Mesodermal cell (in vitro differentiated cells): ENCODE measurements at regions not wholly inside any gene's neighbourhood (a gene's known extent, or its start where the extent isn't known, plus 50 kb on each side); places are given as distances from the start of the nearest gene placed in this dataset.

ENCODE experiments used
- H3K27ac ChIP-seq: 2 replicates; pipeline ENCODE4 v1.7.0; 2013; ENCODE audit warnings: mild to moderate bottlenecking, low read depth, low read length, moderate library complexity; ENCODE audit not compliant: severe bottlenecking
- H3K36me3 ChIP-seq: 2 replicates; pipeline ENCODE4 v1.7.1; 2013; ENCODE audit warnings: mild to moderate bottlenecking, low read length, moderate library complexity; ENCODE audit not compliant: control insufficient read depth, insufficient read depth
- H3K4me1 ChIP-seq: one replicate; pipeline ENCODE4 v1.7.1; 2013; ENCODE audit warnings: mild to moderate bottlenecking, low read length; ENCODE audit not compliant: insufficient read depth, control insufficient read depth, poor library complexity, severe bottlenecking
- H3K4me3 ChIP-seq: 2 replicates; pipeline ENCODE4 v1.7.0; 2013; ENCODE audit warnings: low read length, control low read depth, mild to moderate bottlenecking; ENCODE audit not compliant: insufficient read depth, poor library complexity, severe bottlenecking; ENCODE audit errors: extremely low read depth
- H3K9me3 ChIP-seq: 2 replicates; pipeline ENCODE4 v1.7.1; 2013; ENCODE audit warnings: mild to moderate bottlenecking, low read length, moderate library complexity; ENCODE audit not compliant: control insufficient read depth
- WGBS, 2 experiments: methylation state at CpG; one replicate each; pipeline ENCODE4 v1.1.5; 2013; ENCODE audit warnings: missing lambda C conversion rate in 2 of 2; ENCODE audit not compliant: insufficient coverage in 2 of 2; 5-methylcytosine and 5-hydroxymethylcytosine counted together

DNA sequence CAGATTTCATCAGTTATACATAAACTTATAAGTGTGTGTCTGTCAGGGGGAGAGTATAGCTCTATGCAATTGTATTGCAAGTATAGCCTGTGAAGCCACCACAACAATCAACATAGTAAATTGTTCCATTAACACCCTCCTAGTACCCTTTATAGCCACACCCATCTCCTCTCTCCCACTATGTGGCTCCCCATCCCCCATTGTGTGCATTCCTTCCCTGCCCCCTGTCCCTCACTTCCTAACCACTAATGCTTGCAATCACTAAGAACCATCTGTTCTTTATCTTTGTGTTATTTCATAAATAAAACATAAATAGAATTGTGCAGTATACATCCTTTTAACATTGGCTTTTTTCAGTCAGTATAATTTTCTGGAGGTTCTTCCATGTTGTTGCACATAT is 83.1 kb upstream of the SLC5A12 start:
- Histone ChIP-seq H3K9me3 (no peaks in the 10 kb centered on the region), H3K4me3 (no peak overlapping the region), H3K36me3 (no peaks in the 10 kb centered on the region), H3K4me1 (no peaks in the 10 kb centered on the region), H3K27ac (no peak overlapping the region)

DNA sequence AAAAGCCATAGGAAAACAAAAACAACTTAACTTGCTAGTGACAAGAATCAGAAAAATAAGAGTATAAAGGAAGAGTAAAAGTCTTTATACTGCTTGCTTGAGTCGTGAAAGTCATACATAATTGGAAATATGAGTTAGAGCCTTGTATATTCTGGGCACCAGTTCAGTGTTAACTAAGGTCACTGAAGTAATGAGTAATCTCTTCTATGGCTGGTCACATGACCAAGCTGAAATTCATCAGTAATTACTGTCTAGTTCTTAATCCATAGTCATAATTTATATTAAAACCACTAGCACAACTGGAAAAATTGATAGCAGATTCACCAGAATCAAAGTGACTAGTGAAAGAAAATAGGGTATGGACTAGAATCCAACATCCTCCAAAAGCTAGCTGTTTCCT is 84.4 kb upstream of the SLC5A12 start:
- WGBS, 2 experiments: 100% methylated on average over 1 of the region's 1 CpG
- no peaks in the 10 kb centered on the region for H3K36me3 ChIP-seq
- H3K27ac ChIP-seq: no peak overlapping the region
- H3K9me3 ChIP-seq: no peaks in the 10 kb centered on the region
- H3K4me3 ChIP-seq: no peak overlapping the region
- H3K4me1 ChIP-seq: no peaks in the 10 kb centered on the region

DNA sequence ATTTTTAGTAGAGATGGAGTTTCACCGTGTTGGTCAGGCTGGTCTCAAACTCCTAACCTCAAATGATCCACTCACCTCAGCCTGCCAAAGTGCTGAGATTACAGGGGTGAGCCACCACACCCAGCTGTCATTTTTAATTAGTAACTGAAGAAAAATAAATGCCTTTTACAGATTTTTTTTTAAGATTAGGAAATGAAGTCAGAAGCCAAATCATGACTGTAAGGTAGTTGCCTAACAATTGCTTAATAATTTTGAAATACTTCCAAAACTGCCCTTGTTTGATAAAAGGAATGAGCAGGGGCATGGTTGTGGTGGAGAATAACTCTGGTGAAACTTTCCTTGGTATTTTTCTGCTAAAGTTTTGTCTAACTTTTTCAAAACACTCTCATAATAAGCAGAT is 98.9 kb upstream of the SLC5A12 start:
- Histone ChIP-seq H3K4me3 (no peak overlapping the region), H3K9me3 (peaks cover 34% of the 10 kb centered on the region), H3K4me1 (no peaks in the 10 kb centered on the region), H3K36me3 (no peaks in the 10 kb centered on the region), H3K27ac (no peak overlapping the region)
- WGBS, 2 experiments: 100% methylated on average over 1 of the region's 1 CpG; no CpG with 5 or more reads in 1 of the 2 experiments

DNA sequence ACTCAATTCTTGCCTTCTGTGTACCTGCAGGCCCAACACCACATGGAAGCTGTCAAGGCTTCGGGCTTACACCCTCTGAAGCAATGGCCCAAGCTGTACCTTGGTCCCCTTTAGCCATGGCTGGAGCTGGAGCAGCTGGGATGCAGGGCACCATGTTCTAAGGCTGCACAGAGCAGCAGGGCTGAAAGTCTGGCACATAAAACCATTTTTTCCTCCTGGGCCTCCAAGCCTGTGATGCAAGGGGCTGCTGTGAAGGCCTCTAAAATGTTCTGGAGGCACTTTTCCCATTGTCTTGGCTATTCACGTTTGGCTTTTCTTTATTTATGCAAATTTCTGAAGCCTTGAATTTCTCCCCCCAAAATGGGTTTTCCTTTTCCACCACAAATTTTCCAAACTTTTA is 102.1 kb upstream of the SLC5A12 start:
- Histone ChIP-seq H3K4me3 (no peak overlapping the region), H3K27ac (no peak overlapping the region), H3K36me3 (no peaks in the 10 kb centered on the region), H3K9me3 (peaks cover 34% of the 10 kb centered on the region), H3K4me1 (no peaks in the 10 kb centered on the region)
- 79 to 84% methylated on average over 2 of the region's 2 CpGs for WGBS, 2 experiments

DNA sequence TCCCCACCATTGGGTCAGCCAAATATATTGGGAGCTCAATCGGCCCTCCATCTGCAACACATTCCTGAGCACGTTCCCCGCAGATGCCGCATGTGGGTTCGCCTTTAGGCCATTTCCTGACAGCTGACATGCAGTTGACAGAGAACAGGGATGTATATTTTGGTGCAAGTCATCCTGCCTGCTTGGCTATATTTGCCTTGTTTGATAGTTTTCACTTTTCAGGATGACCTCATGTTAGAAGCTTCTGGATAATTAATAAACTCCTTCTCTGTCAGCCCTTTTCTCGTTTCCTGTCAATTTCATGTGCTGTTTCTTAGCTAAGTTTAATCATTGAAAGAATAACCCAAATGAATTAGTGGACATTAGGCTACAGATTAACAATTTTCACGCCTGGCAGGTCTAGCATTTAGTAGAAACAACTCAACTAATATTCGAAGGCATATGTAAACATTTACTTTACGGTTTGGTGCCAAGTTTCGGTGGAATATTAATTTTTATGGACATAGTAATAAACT is 105.8 kb upstream of the SLC5A12 start:
- Histone ChIP-seq H3K4me3 (no peak overlapping the region), H3K36me3 (no peaks in the 10 kb centered on the region), H3K4me1 (no peaks in the 10 kb centered on the region), H3K27ac (peak overlapping the region; percentile 78), H3K9me3 (peaks cover 25% of the 10 kb centered on the region)
- 57 to 100% methylated on average over 1 to 3 of the region's 10 CpGs for WGBS, 2 experiments

DNA sequence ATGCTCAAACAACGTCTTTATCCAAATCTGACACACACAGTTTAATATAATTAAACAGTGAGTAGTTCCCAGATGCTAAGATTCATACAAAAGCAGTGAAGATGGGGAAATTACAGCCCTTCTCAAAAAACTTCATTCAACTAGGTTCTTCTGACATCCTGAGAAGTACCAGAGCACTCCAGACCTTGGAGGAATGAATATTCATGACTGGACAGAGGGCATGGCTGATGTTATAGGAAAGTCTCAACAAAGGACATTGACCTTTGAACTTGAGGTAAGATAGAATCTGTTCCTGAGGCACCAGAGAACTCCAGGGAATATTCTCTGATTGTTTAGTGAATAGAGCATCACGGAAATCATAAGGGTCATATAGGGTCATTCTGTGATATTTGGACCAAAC is 106.4 kb upstream of the SLC5A12 start:
- peak overlapping the region; percentile 78 for H3K27ac ChIP-seq
- peaks cover 18% of the 10 kb centered on the region for H3K9me3 ChIP-seq
- WGBS, 2 experiments: 83% methylated on average over 1 of the region's 2 CpGs
- H3K4me3 ChIP-seq: no peak overlapping the region
- no peaks in the 10 kb centered on the region for H3K4me1 ChIP-seq
- H3K36me3 ChIP-seq: no peaks in the 10 kb centered on the region

DNA sequence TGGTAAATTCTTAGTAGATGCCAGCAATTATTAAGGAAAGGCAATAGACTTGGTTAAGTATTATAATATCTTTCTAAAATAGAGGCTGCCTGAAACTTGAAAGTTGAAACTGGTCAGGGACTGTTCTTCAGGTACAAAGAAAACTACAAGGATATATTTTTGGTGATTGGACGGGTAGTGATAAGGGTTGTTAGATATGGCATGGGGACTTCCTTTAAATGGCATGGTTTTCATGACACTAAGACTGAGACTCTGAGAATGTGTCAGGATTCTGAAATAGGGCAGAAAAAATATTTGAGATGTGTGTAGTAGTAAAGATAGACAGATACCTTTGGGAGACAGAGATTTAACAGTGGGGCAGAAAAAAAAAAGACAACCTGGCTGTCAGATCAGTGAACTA is 108.4 kb upstream of the SLC5A12 start:
- no peaks in the 10 kb centered on the region for H3K4me1 ChIP-seq
- H3K4me3 ChIP-seq: no peak overlapping the region
- H3K27ac ChIP-seq: no peak overlapping the region
- WGBS, 2 experiments: 95 to 100% methylated on average over 1 of the region's 1 CpG
- H3K9me3 ChIP-seq: no peaks in the 10 kb centered on the region
- no peaks in the 10 kb centered on the region for H3K36me3 ChIP-seq

DNA sequence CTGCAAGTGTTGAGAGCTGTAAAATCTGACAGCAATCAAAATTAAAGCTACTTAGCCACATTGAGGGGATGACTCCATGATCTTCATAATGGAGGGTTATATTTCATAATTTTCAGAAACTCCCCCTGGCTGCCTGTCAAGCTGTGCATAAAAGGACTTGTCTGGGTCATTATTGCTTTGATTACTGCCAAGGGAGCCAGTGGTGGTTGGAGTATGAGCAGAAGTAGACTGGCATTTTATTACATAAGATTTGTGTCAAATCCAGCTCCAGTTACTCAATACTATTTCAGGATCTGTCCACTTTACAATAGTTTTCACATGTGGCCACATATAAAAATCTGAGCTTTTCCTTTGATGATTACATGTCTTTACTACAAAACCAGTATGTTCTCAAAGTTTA is 108.9 kb upstream of the SLC5A12 start:
- no peak overlapping the region for H3K4me3 ChIP-seq
- no peak overlapping the region for H3K27ac ChIP-seq
- no peaks in the 10 kb centered on the region for H3K36me3 ChIP-seq
- no peaks in the 10 kb centered on the region for H3K9me3 ChIP-seq
- H3K4me1 ChIP-seq: no peaks in the 10 kb centered on the region

DNA sequence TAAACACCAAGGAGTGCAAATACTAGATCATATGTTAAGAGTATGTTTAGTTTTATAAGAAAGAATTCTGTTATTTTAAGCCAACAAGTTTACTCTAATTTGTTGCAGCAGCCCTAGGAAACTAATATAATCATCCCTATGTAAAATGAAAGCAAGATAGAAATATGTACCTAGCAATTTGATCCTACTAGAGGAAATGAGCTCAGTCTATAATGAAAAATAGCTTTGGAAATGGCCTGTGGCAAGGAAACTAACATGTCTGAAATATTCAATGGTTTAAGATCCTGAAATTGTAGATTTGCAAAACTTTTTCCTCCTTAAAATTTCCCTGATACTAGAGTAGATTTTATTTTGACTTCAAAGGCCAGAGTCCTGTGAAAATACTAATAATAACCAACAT is 112.7 kb upstream of the SLC5A12 start:
- Histone ChIP-seq H3K4me3 (no peak overlapping the region), H3K4me1 (no peaks in the 10 kb centered on the region), H3K27ac (no peak overlapping the region), H3K36me3 (no peaks in the 10 kb centered on the region), H3K9me3 (no peaks in the 10 kb centered on the region)

DNA sequence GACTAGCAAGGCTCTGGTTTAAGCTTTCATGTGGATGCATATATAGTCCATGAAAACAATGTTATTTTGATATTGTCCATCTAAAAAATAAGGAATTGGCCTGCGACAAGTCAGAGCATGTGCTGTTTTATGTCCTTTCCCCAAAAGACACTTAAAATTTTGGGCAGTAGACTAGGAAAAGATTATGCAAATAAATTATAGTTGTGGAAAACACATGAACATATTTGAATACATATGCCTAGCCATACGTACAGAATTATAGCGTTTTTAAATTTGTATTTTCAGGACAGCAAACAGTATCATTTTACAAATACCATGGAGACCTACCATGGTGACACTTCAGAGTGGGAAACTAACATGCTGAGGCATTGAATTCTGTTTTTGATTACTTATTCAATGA is 113.8 kb upstream of the SLC5A12 start:
- WGBS, 2 experiments: 93 to 100% methylated on average over 1 to 2 of the region's 3 CpGs
- Histone ChIP-seq H3K4me3 (no peak overlapping the region), H3K9me3 (no peaks in the 10 kb centered on the region), H3K4me1 (no peaks in the 10 kb centered on the region), H3K27ac (no peak overlapping the region), H3K36me3 (no peaks in the 10 kb centered on the region)

DNA sequence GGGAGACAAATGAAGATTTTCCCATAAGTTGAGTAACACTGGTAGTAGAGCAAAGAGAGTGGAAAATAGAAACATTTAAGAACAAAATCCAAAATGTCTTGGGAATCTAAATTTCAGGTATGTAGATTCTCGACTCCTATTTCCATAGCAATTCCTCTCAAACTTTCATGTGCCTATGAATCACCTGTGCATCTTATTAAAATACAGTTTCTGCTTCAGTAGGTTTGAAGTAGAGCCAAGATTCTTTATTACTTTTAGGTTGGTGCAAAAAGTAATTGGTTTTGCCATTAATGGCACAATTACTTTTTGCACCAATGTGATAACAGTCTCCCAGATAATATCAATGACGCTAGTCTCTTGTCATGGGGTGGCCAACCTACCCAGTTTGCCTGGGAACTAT is 115.3 kb upstream of the SLC5A12 start:
- Histone ChIP-seq H3K27ac (no peak overlapping the region), H3K9me3 (no peaks in the 10 kb centered on the region), H3K36me3 (no peaks in the 10 kb centered on the region), H3K4me1 (no peaks in the 10 kb centered on the region), H3K4me3 (no peak overlapping the region)
- no CpG with 5 or more reads among the region's 2 CpGs for WGBS, 2 experiments
